HG03378 (cell line): ENCODE measurements at regions not wholly inside any gene's neighbourhood (a gene's known extent, or its start where the extent isn't known, plus 50 kb on each side); places are given as distances from the start of the nearest gene placed in this dataset.

Experiments
- ATAC-seq: cut with Tn5 transposase; IDR thresholded peaks from one replicate; pipeline ENCODE4 v1.9.1; 2021; ENCODE audit warnings: mild to moderate bottlenecking, moderate library complexity; ENCODE audit not compliant: unreplicated experiment

- no peak for ATAC-seq
Measured at GRCh38 chr1:102084771-102085535, 88.2 kb upstream of the OLFM3 start.

GRCh38 chr1:102083192-102083591 is 86.5 kb upstream of the OLFM3 start:
- no peak for ATAC-seq

- no peak for ATAC-seq
Measured at GRCh38 chr1:102074874-102075273, 78.1 kb upstream of the OLFM3 start.

- no peak for ATAC-seq
Measured at GRCh38 chr1:102071451-102071850, 74.7 kb upstream of the OLFM3 start.

GRCh38 chr1:102050556-102050955 is 53.8 kb upstream of the OLFM3 start:
- no peak for ATAC-seq

- no peak for ATAC-seq
Measured at GRCh38 chr1:102047724-102048123, 51.0 kb upstream of the OLFM3 start.
